AG09309 (cell line): ENCODE measurements at regions not wholly inside any gene's neighbourhood (a gene's known extent, or its start where the extent isn't known, plus 50 kb on each side); places are given as distances from the start of the nearest gene placed in this dataset.
"Not testable (repeated sequence)": the region's sequence is repeated elsewhere in the genome, so short reads cannot be mapped to it uniquely, and the experiment has no call there.

Source experiments
- DNase-seq: peaks from one replicate; pipeline ENCODE4 v3.0.0-alpha.2; 2010; ENCODE audit warnings: low read depth
- H3K4me3 ChIP-seq: 2 replicates; pipeline ENCODE4 v1.5.1; 2011; ENCODE audit warnings: mild to moderate bottlenecking, low read depth, low read length, moderate library complexity; ENCODE audit not compliant: control insufficient read depth
- TF ChIP-seq, protein P1 (sequence below): IDR thresholded peaks from 2 replicates; pipeline ENCODE4 v1.5.1; 2011; ENCODE audit warnings: mild to moderate bottlenecking, low read depth, low read length, inconsistent platforms; ENCODE audit not compliant: insufficient read depth, control insufficient read depth; ENCODE audit errors: missing control alignments

GRCh38 chr2:199196686-199197085 lies 261.1 kb downstream of the SATB2 start:
- no peak for DNase-seq
- no peak overlapping the region for H3K4me3 ChIP-seq
- TF ChIP-seq, protein P1, sequence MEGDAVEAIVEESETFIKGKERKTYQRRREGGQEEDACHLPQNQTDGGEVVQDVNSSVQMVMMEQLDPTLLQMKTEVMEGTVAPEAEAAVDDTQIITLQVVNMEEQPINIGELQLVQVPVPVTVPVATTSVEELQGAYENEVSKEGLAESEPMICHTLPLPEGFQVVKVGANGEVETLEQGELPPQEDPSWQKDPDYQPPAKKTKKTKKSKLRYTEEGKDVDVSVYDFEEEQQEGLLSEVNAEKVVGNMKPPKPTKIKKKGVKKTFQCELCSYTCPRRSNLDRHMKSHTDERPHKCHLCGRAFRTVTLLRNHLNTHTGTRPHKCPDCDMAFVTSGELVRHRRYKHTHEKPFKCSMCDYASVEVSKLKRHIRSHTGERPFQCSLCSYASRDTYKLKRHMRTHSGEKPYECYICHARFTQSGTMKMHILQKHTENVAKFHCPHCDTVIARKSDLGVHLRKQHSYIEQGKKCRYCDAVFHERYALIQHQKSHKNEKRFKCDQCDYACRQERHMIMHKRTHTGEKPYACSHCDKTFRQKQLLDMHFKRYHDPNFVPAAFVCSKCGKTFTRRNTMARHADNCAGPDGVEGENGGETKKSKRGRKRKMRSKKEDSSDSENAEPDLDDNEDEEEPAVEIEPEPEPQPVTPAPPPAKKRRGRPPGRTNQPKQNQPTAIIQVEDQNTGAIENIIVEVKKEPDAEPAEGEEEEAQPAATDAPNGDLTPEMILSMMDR: no peak

DNA sequence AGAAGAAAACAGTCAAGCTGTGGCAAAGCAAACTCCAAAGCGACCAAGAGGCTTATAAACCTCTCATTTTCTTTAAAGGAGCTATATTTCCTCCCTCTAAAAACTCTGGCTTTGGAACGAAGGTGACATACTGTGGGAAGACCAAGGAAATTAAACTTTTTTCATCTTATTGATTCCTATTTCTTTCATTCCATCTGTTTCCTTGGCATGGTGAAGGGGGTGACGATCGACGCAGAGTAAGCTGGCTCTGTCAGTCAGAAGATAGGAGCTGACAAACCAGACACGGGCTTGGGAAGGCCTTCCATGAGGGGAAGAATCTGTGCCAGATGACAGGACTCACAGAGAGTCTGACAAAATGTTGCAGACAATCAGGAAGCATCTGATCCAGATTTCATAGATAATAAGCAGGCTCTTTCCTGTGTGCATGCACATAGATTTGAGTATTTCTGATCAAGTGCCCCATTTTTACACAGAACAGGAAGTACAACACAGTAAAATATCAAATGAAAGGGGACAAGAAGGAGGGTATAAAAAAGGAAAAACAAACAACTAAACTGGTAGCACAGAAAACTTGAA lies 261.7 kb downstream of the SATB2 start:
- DNase-seq: no peak
- TF ChIP-seq, protein P1: no peak
- no peak overlapping the region for H3K4me3 ChIP-seq

GRCh38 chr2:199191461-199191860 lies 266.3 kb downstream of the SATB2 start:
- no peak overlapping the region for H3K4me3 ChIP-seq
- DNase-seq: no peak
- TF ChIP-seq, protein P1: no peak

DNA sequence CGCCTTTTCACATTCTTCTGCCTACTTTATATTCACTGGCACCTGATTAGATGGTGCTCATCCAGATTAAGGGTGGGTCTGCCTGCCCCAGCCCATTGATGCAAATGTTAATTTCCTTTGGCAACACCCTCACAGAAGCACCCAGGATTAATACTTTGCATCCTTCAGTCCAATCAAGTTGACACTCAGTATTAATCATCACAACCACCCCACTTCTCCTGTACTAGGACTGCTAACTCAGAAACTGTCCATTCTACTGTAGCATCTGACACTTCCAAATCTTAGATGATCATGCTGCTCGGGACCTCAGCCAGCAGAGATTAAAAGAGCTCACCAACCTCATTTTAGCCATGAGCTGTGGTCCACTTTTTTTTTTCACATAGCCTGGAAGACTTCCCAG lies 268.5 kb downstream of the SATB2 start:
- DNase-seq: no peak
- H3K4me3 ChIP-seq: no peak overlapping the region
- TF ChIP-seq, protein P1: no peak

- H3K4me3 ChIP-seq: no peak overlapping the region
- TF ChIP-seq, protein P1: no peak
- no peak for DNase-seq
These were observed 271.4 kb downstream of the SATB2 start for GRCh38 chr2:199186301-199186751.

- not testable (repeated sequence) for H3K4me3 ChIP-seq, DNase-seq
These were observed 272.6 kb downstream of the SATB2 start for GRCh38 chr2:199185174-199185573.

- TF ChIP-seq, protein P1: no peak
- H3K4me3 ChIP-seq: no peak overlapping the region
- DNase-seq: no peak
These were observed 293.9 kb downstream of the SATB2 start for GRCh38 chr2:199163613-199164458.
